Stimulated activated CD8-positive, alpha-beta memory T cell treated with anti-CD3 and anti-CD28 coated beads, Interleukin-4, amount 100 ng/mL, for 48 hours (primary cell): ENCODE measurements at regions not wholly inside any gene's neighbourhood (a gene's known extent, or its start where the extent isn't known, plus 50 kb on each side); places are given as distances from the start of the nearest gene placed in this dataset.
"Not testable (repeated sequence)": the region's sequence is repeated elsewhere in the genome, so short reads cannot be mapped to it uniquely, and the experiment has no call there.

Experiments
- DNase-seq: peaks from one replicate; pipeline ENCODE4 v3.0.0-alpha.2; 2020

DNA sequence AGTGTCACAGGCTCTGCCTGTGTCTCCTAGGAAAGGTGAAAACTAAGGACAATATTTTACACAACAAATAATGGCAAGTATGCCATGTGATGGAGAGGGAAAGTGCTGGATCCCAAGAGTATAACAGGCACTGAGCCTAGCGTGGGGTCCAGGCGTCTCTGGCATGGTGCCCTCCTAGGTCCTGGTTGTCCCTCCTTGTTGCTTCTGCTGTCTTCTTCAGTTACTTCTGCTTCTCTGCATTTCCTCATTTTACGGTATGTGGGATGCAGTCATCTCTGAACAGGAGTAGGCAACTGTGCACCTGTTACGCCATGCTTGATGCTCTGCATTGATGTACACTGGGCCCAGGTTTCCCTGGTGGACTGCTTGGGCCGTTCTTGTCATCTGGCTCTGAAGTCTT, 1480.8 kb downstream of the FOXD4L5 start:
- not testable (repeated sequence) for DNase-seq

- not testable (repeated sequence) for DNase-seq
Measured at GRCh38 chr9:63794081-63794685, 1490.8 kb downstream of the FOXD4L5 start.

DNA sequence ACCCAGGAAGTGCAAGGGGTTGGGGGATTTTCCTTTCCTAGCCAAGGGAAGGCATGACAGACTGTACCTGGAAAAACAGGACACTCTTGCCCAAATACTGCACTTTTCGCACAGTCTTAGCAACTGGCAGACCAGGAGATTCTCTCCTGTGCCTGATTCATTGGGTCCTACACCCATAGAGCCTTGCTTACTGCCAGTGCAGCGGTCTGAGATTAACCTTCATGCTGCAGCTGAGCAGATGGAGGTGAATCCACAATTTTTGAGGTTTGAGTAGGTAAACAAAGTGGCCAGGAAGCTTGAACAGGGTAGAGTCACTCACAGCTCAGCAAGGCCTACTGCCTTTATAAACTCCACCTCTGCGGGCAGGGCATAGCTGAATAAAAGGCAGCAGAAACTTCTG, 1497.6 kb downstream of the FOXD4L5 start:
- DNase-seq, result not testable (repeated sequence)

- not testable (repeated sequence) for DNase-seq
Measured at GRCh38 chr9:63785059-63785458, 1500.0 kb downstream of the FOXD4L5 start.

DNA sequence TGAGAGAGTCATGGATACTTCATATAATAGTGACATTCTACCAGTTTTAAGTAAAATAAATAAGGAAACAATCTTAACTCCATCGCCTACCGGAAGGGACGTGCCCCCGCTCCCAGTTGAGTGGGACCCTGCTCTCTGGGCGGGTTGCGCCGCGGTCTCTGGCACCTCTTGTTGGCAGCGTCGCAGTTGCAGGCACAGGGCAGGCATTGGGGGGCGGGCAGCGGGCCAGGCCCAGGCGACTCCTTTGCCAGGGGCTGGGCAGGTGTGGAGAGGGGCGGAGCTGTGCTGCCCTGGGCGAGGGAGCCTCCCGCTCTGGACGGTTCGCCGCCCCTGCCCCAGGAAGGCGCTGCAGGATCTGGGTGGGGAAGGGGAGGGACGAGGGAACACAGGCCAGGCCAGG, 1500.6 kb downstream of the FOXD4L5 start:
- DNase-seq, result not testable (repeated sequence)

DNA sequence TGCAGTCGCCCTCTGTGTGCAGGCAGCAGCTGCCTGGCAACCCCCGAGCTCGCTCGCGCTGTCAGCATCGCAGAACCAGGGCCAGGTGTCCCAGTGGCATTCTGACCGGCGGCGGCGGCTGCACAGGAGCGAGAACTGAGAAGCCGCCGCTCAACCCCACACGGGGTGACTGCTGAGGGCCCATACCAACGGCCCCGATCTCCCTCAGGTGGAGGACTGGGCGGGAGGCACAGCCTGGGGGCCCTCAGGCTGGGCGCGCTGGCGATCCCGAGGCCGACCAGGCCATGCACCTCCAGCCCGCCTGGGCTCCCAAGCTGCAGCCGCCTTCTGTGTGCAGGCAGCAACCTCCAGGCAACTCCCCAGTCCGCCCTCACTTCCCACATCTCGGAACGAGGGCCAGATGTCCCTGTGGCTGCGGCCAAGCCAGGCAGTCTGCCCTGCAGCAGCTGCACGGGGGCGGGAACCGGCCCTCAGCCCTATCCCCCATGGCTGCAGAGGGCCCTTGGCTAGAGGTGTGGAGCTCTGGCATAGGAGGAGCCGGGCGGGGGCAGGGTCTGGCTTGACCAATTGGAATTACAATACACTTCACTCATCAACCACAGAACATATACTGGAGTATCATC, 1503.1 kb downstream of the FOXD4L5 start:
- DNase-seq, result not testable (repeated sequence)

GRCh38 chr9:63781390-63781789, 1503.6 kb downstream of the FOXD4L5 start:
- DNase-seq, result not testable (repeated sequence)

DNA sequence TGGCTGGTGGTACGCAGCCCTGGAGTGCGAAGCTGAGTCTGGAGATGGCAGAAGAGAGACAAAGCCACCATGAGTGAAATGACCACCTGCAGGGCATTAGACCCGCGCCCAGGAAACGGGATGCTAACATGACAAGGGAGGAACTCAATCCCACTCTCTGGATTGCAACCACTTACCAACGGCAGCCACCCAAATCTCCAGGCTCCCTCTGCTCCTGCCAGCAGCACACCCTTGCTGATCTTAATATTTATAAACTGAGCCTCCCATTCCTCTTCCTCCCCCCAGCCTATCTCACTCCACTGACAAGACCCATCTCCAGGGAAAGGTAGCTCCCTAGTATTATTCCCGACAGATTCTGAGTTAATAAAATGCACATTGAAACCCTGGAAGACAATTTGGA, 1508.8 kb downstream of the FOXD4L5 start:
- DNase-seq, result not testable (repeated sequence)

- not testable (repeated sequence) for DNase-seq
Measured at GRCh38 chr9:63775092-63775426, 1510.0 kb downstream of the FOXD4L5 start.

DNA sequence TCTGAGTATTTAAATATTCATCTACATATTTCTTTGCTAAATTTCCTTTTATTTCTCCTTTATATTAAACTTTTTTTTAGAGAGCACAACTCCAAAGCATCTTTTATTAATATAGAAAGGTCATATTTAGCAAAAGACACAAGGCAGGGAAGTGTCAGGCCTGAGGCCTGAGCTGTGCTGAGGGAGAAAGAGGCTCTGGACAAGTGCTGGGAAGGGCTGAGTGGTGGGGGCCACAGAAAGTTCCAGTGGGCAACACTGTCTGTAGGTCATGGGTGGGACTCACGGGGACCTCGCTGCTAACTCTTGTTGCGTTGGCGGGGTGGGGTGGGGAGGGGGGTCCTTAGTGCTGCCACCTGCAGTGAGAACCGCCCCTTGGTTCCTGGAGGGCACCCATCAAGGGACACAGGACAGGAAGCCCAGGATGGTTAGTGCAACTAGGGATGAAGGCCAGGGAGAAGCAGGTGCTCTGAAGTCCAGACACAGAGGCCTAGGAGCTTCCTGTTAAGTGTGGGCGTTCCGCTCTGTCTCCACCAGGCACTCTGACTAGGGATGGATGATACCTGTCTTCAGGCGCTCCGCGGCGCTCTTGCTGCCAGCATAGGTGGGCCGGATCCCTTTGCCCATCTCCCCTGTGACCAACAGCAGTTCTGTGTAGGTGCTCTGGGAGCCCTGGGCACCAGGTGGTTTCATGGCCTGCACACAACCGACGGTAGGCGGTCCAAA, 1510.5 kb downstream of the FOXD4L5 start:
- not testable (repeated sequence) for DNase-seq

GRCh38 chr9:63762230-63762629, 1522.8 kb downstream of the FOXD4L5 start:
- not testable (repeated sequence) for DNase-seq

DNA sequence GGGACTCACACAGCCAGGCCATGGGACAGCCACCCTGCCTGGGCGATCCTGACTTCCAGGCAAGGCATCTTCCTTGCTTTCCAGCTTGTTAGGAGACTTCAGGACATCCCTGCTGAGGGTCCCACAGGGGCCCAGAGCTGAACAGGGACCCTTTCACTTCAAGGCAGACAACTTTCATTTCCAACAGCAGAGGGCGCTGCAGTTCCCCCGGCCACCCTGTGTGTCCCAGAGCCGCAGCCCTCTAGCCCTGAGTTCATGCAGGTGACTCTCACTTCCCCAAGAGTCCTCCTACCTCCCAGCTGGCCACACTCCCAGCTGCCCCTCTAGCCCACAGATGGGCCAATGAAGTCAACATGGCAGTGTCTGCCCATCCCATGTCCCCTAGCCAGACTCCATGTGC, 1556.0 kb downstream of the FOXD4L5 start:
- not testable (repeated sequence) for DNase-seq

DNA sequence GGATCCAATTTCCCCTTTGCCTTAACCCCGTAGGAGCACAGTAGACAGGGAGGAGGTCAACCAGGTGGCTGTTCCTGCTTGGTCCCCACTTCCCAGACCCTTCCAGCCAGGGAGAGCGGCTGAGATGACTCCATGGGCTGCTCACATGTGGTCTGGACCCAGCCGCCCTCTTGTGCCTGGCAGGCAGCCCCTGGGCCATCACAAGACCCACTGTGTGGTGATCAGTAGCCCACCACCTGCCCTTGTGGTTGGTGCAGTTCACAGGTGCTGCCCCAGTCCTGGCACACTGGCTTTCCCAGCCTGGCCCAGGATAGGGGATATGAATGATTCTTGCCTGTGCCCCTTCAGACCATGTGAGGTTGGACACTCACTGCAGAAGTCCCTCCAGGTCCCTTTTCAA, 1556.7 kb downstream of the FOXD4L5 start:
- no peak for DNase-seq

- not testable (repeated sequence) for DNase-seq
Measured at GRCh38 chr9:63708285-63708684, 1576.7 kb downstream of the FOXD4L5 start.

- DNase-seq, result not testable (repeated sequence)
Measured at GRCh38 chr9:63704456-63704855, 1580.6 kb downstream of the FOXD4L5 start.

DNA sequence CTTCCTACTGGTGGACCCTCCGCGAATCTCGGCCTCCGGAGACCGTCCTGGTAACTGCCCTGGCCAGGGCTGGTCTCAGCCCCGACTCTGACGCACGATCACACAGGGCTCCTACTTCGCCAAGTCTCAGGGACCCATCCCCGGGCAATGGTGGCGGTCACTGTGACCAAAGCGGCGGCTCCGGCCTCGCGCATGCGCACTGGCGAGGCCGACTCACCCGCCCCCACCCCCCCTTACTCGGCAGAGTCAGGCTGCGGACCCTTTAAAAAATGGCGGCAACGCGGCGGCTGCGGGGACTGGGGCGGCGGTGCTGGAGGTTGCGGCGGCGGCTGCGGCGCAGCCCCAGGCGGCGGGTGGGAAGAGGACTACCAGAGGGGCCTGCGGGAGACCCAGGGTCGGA, 1581.3 kb downstream of the FOXD4L5 start:
- DNase-seq, result not testable (repeated sequence)

GRCh38 chr9:63703138-63703665, 1581.8 kb downstream of the FOXD4L5 start:
- DNase-seq, result not testable (repeated sequence)
